Mononuclear cell (primary cell): ENCODE measurements at regions not wholly inside any gene's neighbourhood (a gene's known extent, or its start where the extent isn't known, plus 50 kb on each side); places are given as distances from the start of the nearest gene placed in this dataset.
"Not testable (repeated sequence)": the region's sequence is repeated elsewhere in the genome, so short reads cannot be mapped to it uniquely, and the experiment has no call there.

Experiments
- H3K27me3 ChIP-seq: 2 replicates; pipeline ENCODE4 v1.6.0; 2011; ENCODE audit warnings: low read length, control low read depth; ENCODE audit not compliant: insufficient read depth
- H3K4me1 ChIP-seq: 2 replicates; pipeline ENCODE4 v1.5.1; 2011; ENCODE audit warnings: mild to moderate bottlenecking, low read length, control low read depth; ENCODE audit not compliant: insufficient read depth
- H3K4me3 ChIP-seq: 2 replicates; pipeline ENCODE4 v1.5.1; 2011; ENCODE audit warnings: mild to moderate bottlenecking, low read length, moderate library complexity
- H3K9me3 ChIP-seq: 2 replicates; pipeline ENCODE4 v1.5.1; 2011; ENCODE audit warnings: low read depth, mild to moderate bottlenecking, control low read depth, low read length

DNA sequence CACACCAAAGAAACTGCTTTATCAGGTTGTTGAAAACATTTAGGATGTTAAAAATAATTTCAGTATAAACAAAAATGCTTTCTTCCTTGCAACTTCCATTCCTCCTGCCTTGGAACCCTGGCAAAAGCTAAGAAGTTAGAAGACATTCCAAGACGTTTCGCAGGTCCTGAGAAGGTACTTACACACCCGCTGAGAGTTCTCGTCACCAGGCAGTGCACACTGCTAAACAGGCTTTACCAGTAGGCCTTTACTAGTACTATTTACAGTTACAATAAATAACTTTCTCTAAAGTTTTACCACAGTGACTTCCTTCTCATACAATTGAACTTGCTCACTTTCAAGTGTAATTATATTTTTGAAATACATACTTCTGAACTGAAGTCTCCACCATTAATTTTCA is 81.4 kb upstream of the RPS6KA2 start:
- H3K4me1 ChIP-seq, result no peaks in the 10 kb centered on the region
- H3K9me3 ChIP-seq, result no peaks in the 10 kb centered on the region
- no peak overlapping the region for H3K4me3 ChIP-seq
- H3K27me3 ChIP-seq, result no peaks in the 10 kb centered on the region

DNA sequence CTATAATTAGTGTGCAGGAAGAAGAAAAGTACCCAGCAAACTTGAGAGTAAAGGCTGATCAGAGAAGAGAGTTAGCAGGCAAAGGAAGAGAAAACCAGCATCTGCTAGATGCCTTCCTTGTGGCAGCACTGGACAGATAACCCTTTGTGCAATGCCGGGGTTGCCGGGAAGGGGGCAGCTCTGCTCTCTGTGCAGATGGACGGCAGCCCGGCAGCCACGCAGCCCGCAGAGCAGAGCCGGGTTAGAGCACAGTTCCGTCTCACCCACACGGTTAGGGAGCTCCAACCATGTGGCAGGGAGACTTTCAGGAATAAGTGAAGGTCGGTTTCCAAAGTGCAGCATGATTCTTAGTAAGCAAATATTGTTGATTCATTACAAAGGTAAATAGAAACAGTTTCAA is 80.0 kb upstream of the RPS6KA2 start:
- H3K27me3 ChIP-seq, result no peaks in the 10 kb centered on the region
- no peak overlapping the region for H3K4me3 ChIP-seq
- no peaks in the 10 kb centered on the region for H3K4me1 ChIP-seq
- no peaks in the 10 kb centered on the region for H3K9me3 ChIP-seq

DNA sequence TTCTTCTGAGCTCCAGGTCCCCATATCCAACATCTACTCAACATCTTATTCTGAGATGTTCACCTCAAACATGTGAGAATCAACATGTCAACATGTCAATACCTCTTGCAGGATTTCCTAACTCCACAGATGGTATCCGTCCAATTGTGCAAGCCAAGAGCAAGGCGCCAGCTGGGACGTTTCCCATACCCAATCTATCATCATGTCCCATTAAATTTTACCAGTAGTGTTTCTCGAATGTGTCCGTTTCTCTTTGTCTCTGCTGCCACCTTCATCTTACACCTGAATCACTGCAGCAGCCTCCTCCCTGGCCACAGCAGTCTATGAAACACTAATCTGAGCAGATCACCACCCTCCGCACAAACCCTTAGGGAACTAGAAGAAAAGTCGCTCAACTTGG is 78.0 kb upstream of the RPS6KA2 start:
- H3K27me3 ChIP-seq, result no peaks in the 10 kb centered on the region
- no peaks in the 10 kb centered on the region for H3K4me1 ChIP-seq
- H3K9me3 ChIP-seq, result no peaks in the 10 kb centered on the region
- no peak overlapping the region for H3K4me3 ChIP-seq

DNA sequence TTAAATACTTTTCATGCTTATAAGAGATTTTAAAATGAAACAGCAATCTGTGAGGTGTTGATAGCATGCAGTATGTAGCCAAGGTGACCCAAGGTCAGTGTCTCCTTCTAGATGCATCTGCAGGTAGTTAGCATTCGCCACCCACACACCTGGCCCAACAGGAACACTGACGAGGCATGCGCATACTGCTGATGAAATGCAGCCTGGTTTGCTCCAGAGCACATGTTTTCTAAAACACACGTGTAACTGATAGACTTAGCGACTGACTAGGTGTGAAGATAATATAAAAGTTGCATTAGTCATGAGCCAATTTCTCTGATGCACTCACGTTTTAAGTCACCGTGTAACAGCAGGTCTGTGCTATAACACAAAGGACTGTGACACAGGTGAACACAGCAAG is 77.1 kb upstream of the RPS6KA2 start:
- Histone ChIP-seq H3K4me1 (no peaks in the 10 kb centered on the region), H3K9me3 (no peaks in the 10 kb centered on the region), H3K4me3 (no peak overlapping the region), H3K27me3 (no peaks in the 10 kb centered on the region)

DNA sequence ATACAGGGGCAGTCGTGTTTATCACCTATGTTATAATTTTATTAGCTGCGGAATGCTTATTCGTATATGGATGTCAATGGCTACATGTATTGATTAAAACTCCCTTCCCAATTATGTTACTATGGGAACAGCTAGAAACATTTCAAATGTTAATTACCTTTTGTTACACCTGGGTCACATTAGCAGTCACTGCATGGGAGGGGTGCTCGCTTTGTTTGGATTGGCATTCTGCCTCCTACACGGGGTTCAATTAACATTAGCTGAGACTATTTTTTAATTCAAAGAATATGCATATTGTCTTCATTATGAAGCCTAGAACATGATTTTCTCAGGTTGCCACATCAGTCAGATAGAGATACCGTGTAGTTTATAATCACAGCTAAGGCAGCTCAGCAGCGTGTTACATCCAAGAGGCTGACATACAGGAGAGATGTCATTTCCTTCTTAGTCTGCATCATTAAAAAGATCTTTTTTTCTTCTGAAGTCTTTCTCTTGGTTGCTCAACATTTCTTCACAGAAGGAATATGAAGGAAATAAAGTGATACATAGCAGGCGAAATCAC is 76.2 kb upstream of the RPS6KA2 start:
- H3K9me3 ChIP-seq, result no peaks in the 10 kb centered on the region
- H3K27me3 ChIP-seq, result no peaks in the 10 kb centered on the region
- no peaks in the 10 kb centered on the region for H3K4me1 ChIP-seq
- no peak overlapping the region for H3K4me3 ChIP-seq

DNA sequence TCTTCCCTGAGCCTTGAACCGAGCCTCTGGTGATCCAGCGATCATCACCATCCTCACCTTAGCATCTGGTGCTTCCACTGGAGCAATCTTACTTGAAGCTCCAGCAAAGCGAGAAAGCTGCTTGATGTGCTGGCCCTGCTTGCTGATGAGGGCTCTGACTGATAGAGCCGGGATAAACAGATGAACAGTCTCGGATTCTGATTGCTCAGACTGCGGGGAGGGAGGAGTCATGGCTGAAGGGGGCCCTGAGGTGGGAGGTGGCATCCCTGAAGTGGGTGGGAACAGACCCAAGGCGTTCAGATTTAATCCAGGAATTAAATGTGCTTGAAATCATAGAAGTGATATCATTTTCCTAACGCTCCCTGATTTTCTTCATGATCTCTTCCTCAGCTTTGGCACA is 74.4 kb upstream of the RPS6KA2 start:
- H3K4me3 ChIP-seq, H3K4me1 ChIP-seq, H3K9me3 ChIP-seq, H3K27me3 ChIP-seq: not testable (repeated sequence)

DNA sequence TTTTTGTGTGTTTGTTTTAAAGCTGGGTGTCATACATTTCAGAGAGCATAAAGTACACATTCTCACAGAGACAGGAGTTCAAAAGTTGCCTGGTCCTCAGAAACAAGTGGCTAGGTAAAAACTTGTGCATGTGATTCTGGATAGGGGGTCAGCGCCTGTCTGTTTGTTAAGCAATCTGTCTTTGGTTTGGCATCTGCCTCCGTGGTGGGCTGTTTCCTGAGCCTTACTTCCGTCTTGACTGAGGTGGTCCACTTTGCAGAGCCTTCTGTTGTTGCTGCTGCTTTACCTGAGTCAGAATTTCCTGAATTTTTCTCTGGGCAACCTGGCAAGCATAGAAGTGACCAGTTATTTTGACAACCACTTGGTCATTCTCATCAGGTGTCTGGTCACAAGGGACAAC is 73.8 kb upstream of the RPS6KA2 start:
- not testable (repeated sequence) for H3K27me3 ChIP-seq, H3K9me3 ChIP-seq, H3K4me1 ChIP-seq, H3K4me3 ChIP-seq

DNA sequence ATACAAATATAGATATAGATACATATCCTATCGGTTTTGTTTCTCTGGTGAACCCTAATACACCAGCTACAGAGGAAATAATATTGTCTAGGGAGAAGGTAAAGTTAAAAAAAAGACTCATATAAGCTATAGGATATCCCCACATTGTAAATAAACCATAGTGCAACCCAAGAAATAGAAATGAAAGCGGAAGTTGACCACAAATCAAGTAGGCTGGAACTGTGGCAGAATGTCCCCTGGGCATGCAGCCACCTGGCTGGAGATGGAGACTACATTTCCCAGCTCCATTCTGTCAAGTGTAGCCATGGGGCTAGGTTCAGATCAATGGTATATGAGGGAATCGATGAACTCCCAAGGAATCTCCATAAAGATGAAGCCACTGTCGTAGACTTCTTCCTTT is 70.1 kb upstream of the RPS6KA2 start:
- H3K4me1 ChIP-seq, result no peaks in the 10 kb centered on the region
- H3K9me3 ChIP-seq, result no peaks in the 10 kb centered on the region
- no peak overlapping the region for H3K4me3 ChIP-seq
- H3K27me3 ChIP-seq, result no peaks in the 10 kb centered on the region

DNA sequence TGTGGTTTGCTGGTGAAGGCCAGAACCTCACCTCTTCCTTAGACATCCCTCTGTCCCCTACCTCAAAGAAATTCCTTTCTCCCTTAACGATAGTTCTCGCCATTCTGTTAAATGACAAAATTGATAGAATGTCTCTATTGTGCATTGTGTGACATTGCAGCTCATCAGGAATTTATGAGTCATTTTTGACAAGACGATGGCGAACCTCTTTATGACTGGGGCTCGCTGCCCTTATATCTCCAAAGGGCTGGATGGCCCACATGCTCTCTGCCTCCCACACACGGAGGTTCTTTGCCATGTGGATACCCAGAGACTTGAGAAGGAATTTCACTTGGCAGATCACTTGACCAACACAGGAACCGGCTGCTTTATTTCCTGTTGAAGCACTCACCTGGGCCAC is 66.8 kb upstream of the RPS6KA2 start:
- Histone ChIP-seq H3K9me3 (no peaks in the 10 kb centered on the region), H3K4me1 (no peaks in the 10 kb centered on the region), H3K27me3 (no peaks in the 10 kb centered on the region), H3K4me3 (no peak overlapping the region)

DNA sequence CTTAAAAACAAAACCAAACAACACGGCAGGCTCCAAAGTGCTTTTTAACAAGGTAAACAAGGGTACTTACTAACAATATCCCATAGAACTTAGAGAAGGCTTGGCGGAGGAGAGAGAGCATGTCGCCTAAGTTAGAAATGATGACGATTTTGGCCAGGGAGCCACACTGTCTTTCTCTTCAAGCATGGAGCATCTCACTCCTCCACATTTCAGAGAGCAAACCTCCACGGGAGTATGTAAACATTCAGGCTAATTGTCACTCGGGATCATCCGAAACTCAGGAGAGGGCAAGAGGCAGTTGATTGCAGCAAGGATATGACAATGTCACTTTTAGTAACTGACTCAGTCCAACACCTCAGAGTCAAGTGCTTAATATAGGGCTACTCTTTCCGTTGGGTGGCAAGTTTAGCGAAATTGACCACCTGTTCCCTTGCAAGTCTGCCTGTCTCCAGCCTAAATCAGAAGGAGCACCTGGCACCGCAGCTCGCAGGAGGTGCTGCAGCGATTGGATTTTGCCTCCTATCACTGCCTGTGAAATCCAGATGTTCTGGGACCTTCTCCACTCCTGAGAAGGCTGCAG is 65.8 kb upstream of the RPS6KA2 start:
- H3K4me1 ChIP-seq, result no peaks in the 10 kb centered on the region
- no peaks in the 10 kb centered on the region for H3K9me3 ChIP-seq
- H3K27me3 ChIP-seq, result no peaks in the 10 kb centered on the region

DNA sequence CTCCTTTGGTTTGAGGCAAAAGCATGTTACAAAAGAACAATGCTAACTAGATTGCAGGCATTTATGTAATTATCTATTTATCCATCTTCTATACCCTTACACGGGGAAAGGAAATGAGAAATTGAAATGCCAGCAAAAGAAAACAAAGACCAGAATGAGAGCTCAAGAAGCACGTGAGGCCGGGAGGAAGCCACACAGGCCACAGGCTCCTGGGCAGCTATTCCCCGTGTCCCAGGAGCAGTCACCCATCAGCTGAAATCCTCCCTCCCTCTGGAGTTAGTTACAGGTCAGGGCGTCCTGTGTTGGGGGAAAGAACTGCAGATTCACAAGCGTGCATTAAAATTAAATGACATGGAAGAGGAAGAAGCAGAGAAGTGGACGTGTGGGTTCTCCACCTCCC is 64.7 kb upstream of the RPS6KA2 start:
- H3K4me3 ChIP-seq, result no peak overlapping the region
- H3K9me3 ChIP-seq, result no peaks in the 10 kb centered on the region
- H3K27me3 ChIP-seq, result no peaks in the 10 kb centered on the region
- no peaks in the 10 kb centered on the region for H3K4me1 ChIP-seq

More for the DNA sequence above, 65.8 kb upstream of the RPS6KA2 start:
- no peak overlapping the region for H3K4me3 ChIP-seq

DNA sequence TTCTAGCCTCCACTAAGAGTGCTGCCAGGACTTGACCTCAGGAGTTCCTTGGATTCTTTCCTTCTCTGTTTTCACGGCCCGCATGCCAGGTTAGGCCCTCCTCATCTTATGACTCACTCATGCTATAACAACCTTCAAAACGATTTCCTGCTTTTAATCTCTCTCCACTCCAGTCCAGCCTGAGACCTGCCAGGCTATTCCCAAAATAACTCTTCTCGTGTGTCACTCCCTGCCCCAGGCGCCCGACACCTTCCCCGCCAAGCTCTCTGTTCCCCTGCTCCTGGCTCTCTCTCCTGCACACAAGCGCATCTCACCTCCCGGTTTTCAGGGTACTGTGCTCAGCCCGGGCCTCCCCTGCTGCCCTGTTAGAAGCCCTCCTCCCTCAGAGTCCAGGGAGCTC is 64.1 kb upstream of the RPS6KA2 start:
- no peaks in the 10 kb centered on the region for H3K4me1 ChIP-seq
- no peak overlapping the region for H3K4me3 ChIP-seq
- no peaks in the 10 kb centered on the region for H3K27me3 ChIP-seq
- no peaks in the 10 kb centered on the region for H3K9me3 ChIP-seq

DNA sequence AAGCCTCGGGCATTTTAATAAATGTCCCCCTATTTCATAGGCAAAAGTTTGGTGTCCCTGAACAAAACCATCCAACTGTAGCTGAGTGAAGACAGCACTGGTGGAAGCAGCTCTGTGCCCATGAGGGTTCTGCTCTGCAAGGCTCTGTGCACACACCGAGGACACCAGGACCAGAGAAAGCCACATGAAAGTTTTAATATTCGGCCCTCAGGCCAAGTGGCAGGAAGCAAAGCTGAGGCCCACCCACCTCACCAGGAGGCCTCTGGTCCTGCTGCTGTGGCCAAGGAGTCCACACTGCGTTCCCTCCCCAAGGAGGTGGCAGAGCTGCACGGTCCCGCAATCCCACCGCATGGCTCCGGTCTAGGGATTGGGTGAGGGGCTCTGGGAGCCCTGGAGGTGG is 62.6 kb upstream of the RPS6KA2 start:
- no peak overlapping the region for H3K4me3 ChIP-seq
- H3K27me3 ChIP-seq, result no peaks in the 10 kb centered on the region
- no peaks in the 10 kb centered on the region for H3K9me3 ChIP-seq
- no peaks in the 10 kb centered on the region for H3K4me1 ChIP-seq

DNA sequence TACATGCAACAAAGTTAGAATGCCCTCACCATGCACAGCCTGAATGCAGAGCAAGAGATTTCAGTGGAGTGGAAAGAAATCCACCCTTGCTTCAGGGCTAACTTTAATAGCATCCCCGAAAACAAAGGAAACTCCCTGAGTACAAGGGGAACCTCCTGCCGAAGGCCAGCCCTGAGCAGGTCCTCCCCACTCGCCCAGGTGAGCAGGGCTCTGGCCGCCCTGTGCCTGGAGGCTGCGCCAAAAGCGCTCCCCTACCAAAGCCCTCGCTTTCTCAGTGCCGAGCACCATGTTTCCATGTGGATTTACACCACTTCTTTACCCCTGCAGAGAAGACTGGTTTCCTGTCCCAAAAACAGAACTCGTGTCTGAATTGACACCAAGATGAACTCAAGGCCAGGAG is 61.9 kb upstream of the RPS6KA2 start:
- Histone ChIP-seq H3K9me3 (no peaks in the 10 kb centered on the region), H3K27me3 (no peaks in the 10 kb centered on the region), H3K4me1 (no peaks in the 10 kb centered on the region), H3K4me3 (no peak overlapping the region)

DNA sequence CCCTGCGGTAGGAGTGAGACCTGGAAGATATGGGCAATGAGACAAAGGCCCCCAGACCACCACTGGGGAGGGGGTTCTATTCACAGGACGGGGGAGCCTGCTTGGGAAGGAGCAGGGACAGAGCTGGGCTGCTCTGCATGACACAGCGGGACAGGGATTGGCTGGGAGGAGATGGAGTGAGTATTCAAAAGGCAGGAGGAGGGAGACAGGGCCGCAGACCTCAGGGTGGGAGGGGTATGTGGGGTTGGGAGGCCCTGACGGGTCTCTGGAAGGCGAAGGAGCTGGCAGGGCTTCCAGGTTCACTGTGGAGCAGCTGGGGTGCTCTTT is 60.8 kb upstream of the RPS6KA2 start:
- no peaks in the 10 kb centered on the region for H3K27me3 ChIP-seq
- H3K9me3 ChIP-seq, result no peaks in the 10 kb centered on the region
- no peaks in the 10 kb centered on the region for H3K4me1 ChIP-seq
- H3K4me3 ChIP-seq, result no peak overlapping the region

DNA sequence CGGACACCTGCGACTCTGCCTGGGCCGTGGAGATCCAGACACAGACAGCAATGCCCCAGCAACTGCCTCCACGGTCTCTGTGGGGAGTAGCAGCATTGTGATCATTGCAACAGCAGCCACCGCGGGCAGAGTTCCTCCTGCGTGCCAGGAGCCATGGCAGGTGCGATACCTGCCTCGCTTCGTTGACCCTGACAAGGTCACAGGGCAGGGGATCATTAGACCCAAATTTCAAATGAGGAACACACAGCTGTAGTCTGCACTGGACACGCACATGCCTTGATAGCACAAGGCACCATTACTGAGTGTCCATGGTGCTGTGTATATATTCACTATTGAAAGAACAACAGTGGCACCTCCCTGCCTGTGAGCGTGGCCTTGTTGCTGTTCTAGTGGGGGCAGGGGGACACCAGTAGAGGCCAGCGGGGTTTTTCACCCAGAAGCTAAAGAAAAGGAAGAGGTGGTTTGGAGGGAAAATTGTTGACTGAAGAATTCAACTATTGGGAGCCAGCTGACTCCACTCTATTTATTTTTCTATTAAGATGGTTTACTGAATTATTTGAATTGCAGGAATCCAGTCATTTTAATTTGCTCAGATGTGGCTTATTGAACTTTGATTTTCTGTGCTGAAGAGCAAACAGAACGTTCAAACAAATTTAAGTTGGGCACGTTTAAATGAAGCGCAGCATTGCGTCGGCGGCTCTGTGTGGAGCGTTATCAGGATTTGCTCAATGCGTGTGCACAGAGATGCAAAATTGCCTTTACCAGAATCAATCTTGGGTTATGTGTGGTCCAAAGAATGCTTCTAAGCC is 60.2 kb upstream of the RPS6KA2 start:
- Histone ChIP-seq H3K9me3 (no peaks in the 10 kb centered on the region), H3K4me1 (no peaks in the 10 kb centered on the region), H3K4me3 (no peak overlapping the region), H3K27me3 (no peaks in the 10 kb centered on the region)
